Effector memory CD8-positive, alpha-beta T cell (primary cell): ENCODE measurements at regions not wholly inside any gene's neighbourhood (a gene's known extent, or its start where the extent isn't known, plus 50 kb on each side); places are given as distances from the start of the nearest gene placed in this dataset.
A peak's percentile ranks its signal among the peaks of the same experiment; 100 is the strongest.
"Not testable (repeated sequence)": the region's sequence is repeated elsewhere in the genome, so short reads cannot be mapped to it uniquely, and the experiment has no call there.

Source experiments
- ATAC-seq: fragments of 150-1000 bp; cut with Tn5 transposase; replicated peaks from 2 replicates; pipeline ENCODE4 v1.10.0; 2021; ENCODE audit warnings: mild to moderate bottlenecking, moderate library complexity
- DNase-seq, 3 experiments: peaks; one replicate each; pipeline ENCODE4 v3.0.0; 2021
- H3K27ac Mint-ChIP-seq, 2 donors: one replicate each; pipeline ENCODE4 v1.8.0; 2022; ENCODE audit warnings: mild to moderate bottlenecking in 2 of 2, mixed read lengths in 2 of 2, moderate library complexity in 2 of 2
- H3K27me3 Mint-ChIP-seq, 2 donors: one replicate each; pipeline ENCODE4 v1.8.0; 2022; ENCODE audit warnings: mixed read lengths in 2 of 2
- H3K36me3 Mint-ChIP-seq: one replicate; pipeline ENCODE4 v1.8.0; 2022; ENCODE audit warnings: mild to moderate bottlenecking, moderate library complexity, mixed read lengths; ENCODE audit not compliant: insufficient read depth
- H3K4me1 Mint-ChIP-seq, 2 donors: one replicate each; pipeline ENCODE4 v1.8.0; 2022; ENCODE audit warnings: low read depth in 2 of 2, mixed read lengths in 2 of 2
- H3K4me3 Mint-ChIP-seq, 2 donors: one replicate each; pipeline ENCODE4 v1.8.0; 2022; ENCODE audit warnings: mild to moderate bottlenecking in 2 of 2, mixed read lengths in 2 of 2, moderate library complexity in 2 of 2
- H3K9me3 Mint-ChIP-seq, 2 donors: one replicate each; pipeline ENCODE4 v1.8.0; 2022; ENCODE audit warnings: mixed read lengths in 2 of 2

DNA sequence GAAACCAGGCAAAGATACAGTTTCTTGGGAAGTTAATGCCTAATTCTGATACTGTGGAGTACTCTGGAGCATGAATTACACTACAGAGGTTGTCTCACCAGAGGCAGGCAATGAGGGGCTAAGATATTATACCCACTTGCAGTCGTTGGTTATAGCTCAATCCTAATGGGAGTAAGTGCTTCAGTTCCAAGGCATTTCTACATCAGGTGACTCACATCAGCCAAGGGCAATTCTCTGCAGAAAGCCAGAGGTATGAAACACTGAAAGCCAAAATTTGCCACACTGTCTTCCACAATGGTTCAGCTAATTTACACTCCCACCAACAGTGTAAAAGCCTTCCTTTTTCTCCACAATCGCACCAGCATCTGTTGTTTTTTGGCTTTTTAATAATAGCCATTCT is 174.0 kb upstream of the IL15 start:
- Mint-ChIP-seq H3K36me3 (no peaks in the 10 kb centered on the region), H3K4me3 (no peak overlapping the region), H3K4me1 (no peaks in the 10 kb centered on the region), H3K27me3 (peaks cover 0 to 10% of the 10 kb centered on the region in 2 donors), H3K27ac (no peak overlapping the region), H3K9me3 (peaks cover 0 to 2% of the 10 kb centered on the region in 2 donors)
- DNase-seq (no peak), ATAC-seq (no peak)

DNA sequence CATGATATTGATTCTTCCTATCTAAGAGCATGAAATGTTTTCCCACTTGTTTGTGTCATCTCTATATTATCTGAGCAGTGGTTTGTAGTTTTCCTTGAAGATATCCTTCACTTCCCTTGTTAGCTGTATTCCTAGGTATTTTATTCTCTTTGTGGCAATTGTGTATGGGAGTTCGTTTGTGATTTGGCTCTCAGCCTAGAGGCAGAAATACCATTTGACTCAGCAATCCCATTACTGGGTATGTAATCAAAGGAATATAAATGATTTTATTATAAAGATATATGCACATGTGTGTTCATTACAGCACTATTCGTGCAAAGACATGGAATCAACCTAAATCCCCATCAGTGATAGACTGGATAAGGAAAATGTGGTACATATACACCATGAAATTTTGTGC is 172.7 kb upstream of the IL15 start:
- Mint-ChIP-seq H3K27me3 (peaks cover 0 to 10% of the 10 kb centered on the region in 2 donors), H3K4me1 (no peaks in the 10 kb centered on the region), H3K9me3 (peaks cover 0 to 2% of the 10 kb centered on the region in 2 donors), H3K4me3 (no peak overlapping the region), H3K27ac (no peak overlapping the region), H3K36me3 (no peaks in the 10 kb centered on the region)
- DNase-seq: no peak
- no peak for ATAC-seq

GRCh38 chr4:141464366-141464765 is 172.0 kb upstream of the IL15 start:
- Mint-ChIP-seq H3K4me3 (no peak overlapping the region), H3K4me1 (no peaks in the 10 kb centered on the region), H3K36me3 (no peaks in the 10 kb centered on the region), H3K27me3 (peaks cover 0 to 10% of the 10 kb centered on the region in 2 donors), H3K9me3 (peaks cover 0 to 2% of the 10 kb centered on the region in 2 donors), H3K27ac (no peak overlapping the region)
- DNase-seq (no peak), ATAC-seq (no peak)

GRCh38 chr4:141465171-141465570 is 171.2 kb upstream of the IL15 start:
- no peaks in the 10 kb centered on the region for H3K36me3 Mint-ChIP-seq
- no peak for ATAC-seq
- peaks cover 0 to 2% of the 10 kb centered on the region in 2 donors for H3K9me3 Mint-ChIP-seq
- H3K4me3 Mint-ChIP-seq: no peak overlapping the region
- no peak for DNase-seq
- H3K27ac Mint-ChIP-seq: no peak overlapping the region
- peaks cover 0 to 10% of the 10 kb centered on the region in 2 donors for H3K27me3 Mint-ChIP-seq
- no peaks in the 10 kb centered on the region for H3K4me1 Mint-ChIP-seq

DNA sequence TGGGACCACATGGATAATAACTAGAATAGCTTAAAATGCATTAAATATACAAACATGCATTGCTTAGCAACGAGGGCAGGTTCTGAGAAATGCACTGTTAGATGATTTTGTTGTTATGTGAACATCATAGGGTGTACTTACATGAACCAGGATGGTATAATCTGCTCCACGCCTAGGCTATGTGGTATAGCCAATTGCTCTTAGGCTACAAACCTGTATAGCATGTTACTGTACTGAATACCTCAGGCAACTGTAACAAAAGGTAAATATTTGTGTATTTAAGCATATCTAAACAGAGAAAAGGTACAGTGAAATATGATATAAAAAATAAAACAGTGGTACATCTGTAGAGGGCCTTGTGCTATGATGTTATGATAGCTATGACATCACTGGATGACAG is 169.2 kb upstream of the IL15 start:
- no peak for ATAC-seq
- Mint-ChIP-seq H3K27ac (no peak overlapping the region), H3K4me1 (no peaks in the 10 kb centered on the region), H3K4me3 (no peak overlapping the region), H3K27me3 (peaks cover 0 to 5% of the 10 kb centered on the region in 2 donors), H3K9me3 (no peaks in the 10 kb centered on the region), H3K36me3 (no peaks in the 10 kb centered on the region)
- DNase-seq: no peak

DNA sequence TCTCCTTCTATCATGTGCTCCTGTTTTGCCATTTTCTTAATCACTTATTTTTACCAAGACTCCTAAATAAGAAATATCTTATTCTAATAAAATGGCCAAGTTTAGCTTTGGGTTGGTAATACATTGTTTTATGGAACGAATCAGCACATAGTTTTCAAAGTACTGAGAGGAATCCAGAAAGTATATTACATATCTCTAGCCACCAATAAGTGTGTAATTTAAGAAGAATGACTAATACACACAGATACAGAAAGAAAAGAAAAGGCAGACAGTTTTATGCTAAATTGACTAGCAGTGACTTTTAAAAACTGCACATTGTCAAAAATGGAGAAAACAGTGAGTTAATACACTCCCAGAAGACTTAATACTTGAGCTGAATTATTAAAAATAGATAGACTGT is 167.0 kb upstream of the IL15 start:
- Mint-ChIP-seq H3K4me3 (no peak overlapping the region), H3K4me1 (no peaks in the 10 kb centered on the region), H3K27ac (no peak overlapping the region), H3K27me3 (peaks cover 0 to 5% of the 10 kb centered on the region in 2 donors), H3K9me3 (no peaks in the 10 kb centered on the region), H3K36me3 (no peaks in the 10 kb centered on the region)
- ATAC-seq (no peak), DNase-seq (no peak)

DNA sequence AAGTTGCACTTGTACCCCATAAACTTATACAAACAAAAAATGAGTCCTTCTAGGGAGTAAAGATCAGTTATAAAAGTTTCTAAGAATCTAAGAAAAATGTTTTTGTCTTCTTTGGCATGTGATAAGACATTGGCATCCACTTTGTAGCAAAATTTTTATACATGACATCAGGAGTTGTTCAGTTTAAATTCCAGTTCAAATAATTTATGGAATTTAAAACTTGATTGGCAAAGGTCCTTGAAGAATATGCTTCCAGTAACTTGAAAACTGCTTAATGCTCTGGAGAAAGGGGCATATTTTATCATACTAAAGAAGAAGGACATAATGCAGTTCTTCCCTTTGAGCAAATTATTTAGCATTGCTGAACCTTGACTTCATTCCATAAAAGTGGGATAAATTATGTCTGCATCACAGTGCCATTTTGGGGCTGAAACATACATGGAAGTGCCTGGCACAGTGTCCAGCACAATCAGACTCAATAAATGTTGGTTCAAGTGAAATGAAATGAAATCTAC is 163.3 kb upstream of the IL15 start:
- H3K9me3 Mint-ChIP-seq: no peaks in the 10 kb centered on the region
- no peaks in the 10 kb centered on the region for H3K4me1 Mint-ChIP-seq
- DNase-seq: no peak
- no peak overlapping the region for H3K27ac Mint-ChIP-seq
- H3K36me3 Mint-ChIP-seq: no peaks in the 10 kb centered on the region
- no peaks in the 10 kb centered on the region for H3K27me3 Mint-ChIP-seq
- H3K4me3 Mint-ChIP-seq: no peak overlapping the region
- ATAC-seq: no peak

- no peak overlapping the region for H3K4me3 Mint-ChIP-seq
Measured at GRCh38 chr4:141473952-141474351, 162.4 kb upstream of the IL15 start.

DNA sequence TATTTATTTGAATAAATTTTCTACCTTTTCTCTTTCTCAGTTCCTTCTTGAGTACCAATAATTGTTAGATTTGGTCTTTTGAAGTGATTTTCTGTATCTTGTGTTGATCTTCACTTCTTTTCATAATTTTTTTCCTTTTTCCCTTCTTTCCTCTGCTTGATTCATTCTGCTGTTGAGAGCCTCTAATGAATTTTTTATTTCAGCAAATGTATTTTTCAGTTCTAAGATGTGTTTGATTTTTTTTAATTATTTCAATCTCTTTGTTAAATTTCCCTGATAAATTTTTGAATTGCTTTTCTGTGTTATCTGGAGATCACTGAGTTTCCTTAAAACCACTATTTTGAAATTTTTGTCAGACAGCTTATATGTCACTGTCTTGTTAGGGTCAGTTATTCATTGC is 155.4 kb upstream of the IL15 start:
- DNase-seq (no peak), ATAC-seq (no peak)
- H3K27ac Mint-ChIP-seq: no peak overlapping the region
- H3K4me3 Mint-ChIP-seq: no peak overlapping the region
- H3K4me1 Mint-ChIP-seq: peaks cover 0 to 2% of the 10 kb centered on the region in 2 donors
- peaks cover 12 to 29% of the 10 kb centered on the region in 2 donors for H3K9me3 Mint-ChIP-seq
- H3K36me3 Mint-ChIP-seq: no peaks in the 10 kb centered on the region
- H3K27me3 Mint-ChIP-seq: no peaks in the 10 kb centered on the region

More at GRCh38 chr4:141473952-141474351, 162.4 kb upstream of the IL15 start:
- Mint-ChIP-seq H3K9me3 (no peaks in the 10 kb centered on the region), H3K27me3 (no peaks in the 10 kb centered on the region), H3K4me1 (no peaks in the 10 kb centered on the region), H3K36me3 (no peaks in the 10 kb centered on the region), H3K27ac (no peak overlapping the region)
- ATAC-seq: no peak
- DNase-seq: no peak

DNA sequence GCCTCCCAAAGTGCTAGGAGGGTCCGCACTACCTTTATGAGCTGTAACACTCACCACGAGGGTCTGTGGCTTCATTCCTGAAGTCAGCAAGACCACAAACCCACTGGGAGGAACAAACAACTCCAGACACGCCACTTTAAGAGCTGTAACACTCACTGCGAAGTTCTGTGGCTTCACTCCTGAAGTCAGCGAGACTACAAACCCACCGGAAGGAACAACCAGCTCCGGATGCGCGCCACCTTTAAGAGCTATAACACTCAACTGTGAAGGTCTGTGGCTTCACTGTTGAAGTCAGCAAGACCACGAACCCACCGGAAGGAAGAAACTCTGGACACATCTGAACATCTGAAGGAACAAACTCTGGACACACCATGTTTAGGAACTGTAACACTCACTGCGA is 152.1 kb upstream of the IL15 start:
- H3K4me3 Mint-ChIP-seq, H3K27ac Mint-ChIP-seq: not testable (repeated sequence)
- ATAC-seq: peak; percentile 68

DNA sequence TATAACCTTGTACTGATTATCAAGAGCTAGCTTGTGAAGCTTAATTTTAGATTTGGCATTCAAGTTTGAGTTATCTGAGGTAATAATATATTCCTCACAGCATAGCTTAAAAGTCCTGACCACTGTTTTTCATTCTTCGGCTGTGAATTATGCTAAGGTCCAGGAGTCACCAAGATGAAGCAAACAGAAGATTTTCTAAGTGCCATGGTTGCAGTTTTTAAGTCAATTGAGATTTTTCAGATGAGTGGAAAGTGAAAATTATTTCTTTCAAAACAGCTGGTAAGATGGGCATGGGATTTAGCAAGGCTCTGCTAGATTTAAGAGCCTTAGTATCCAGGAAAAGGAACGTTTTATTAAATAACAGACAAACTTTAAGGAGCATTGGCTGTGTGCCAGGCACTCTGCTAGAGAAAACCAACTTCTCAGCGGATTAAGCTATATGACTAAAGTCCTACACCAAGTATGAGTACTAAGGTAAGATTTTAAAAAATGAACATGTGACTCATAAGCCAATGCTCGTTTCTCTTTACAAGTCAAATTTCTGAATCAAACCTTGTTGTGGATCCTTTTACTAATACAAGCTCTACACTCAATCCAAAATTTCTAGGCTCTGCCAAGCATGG is 149.9 kb upstream of the IL15 start:
- no peak for ATAC-seq
- Mint-ChIP-seq H3K27me3 (peaks cover 6 to 8% of the 10 kb centered on the region in 2 donors), H3K27ac (no peak overlapping the region), H3K4me3 (no peak overlapping the region), H3K9me3 (peaks cover 8 to 10% of the 10 kb centered on the region in 2 donors), H3K4me1 (peaks cover 0 to 2% of the 10 kb centered on the region in 2 donors), H3K36me3 (no peaks in the 10 kb centered on the region)
- DNase-seq: no peak

More for the DNA sequence above, 152.1 kb upstream of the IL15 start:
- DNase-seq: peak in 1 of 3 experiments; percentile 5
- not testable (repeated sequence) for H3K36me3 Mint-ChIP-seq, H3K4me1 Mint-ChIP-seq, H3K27me3 Mint-ChIP-seq
- peaks cover 18 to 29% of the 10 kb centered on the region in 2 donors for H3K9me3 Mint-ChIP-seq

GRCh38 chr4:141497627-141498026 is 138.8 kb upstream of the IL15 start:
- no peaks in the 10 kb centered on the region for H3K4me1 Mint-ChIP-seq
- no peak for DNase-seq
- H3K9me3 Mint-ChIP-seq: no peaks in the 10 kb centered on the region

GRCh38 chr4:141499261-141499853 is 137.0 kb upstream of the IL15 start:
- H3K4me1 Mint-ChIP-seq: no peaks in the 10 kb centered on the region
- DNase-seq (no peak), ATAC-seq (no peak)
- H3K27me3 Mint-ChIP-seq: no peaks in the 10 kb centered on the region
- peaks cover 0 to 3% of the 10 kb centered on the region in 2 donors for H3K9me3 Mint-ChIP-seq
- H3K4me3 Mint-ChIP-seq: no peak overlapping the region
- H3K27ac Mint-ChIP-seq: no peak overlapping the region
- H3K36me3 Mint-ChIP-seq: no peaks in the 10 kb centered on the region

More at GRCh38 chr4:141497627-141498026, 138.8 kb upstream of the IL15 start:
- H3K27ac Mint-ChIP-seq: no peak overlapping the region
- no peaks in the 10 kb centered on the region for H3K36me3 Mint-ChIP-seq
- no peak overlapping the region for H3K4me3 Mint-ChIP-seq
- no peak for ATAC-seq
- H3K27me3 Mint-ChIP-seq: no peaks in the 10 kb centered on the region

GRCh38 chr4:141501395-141501794 is 135.0 kb upstream of the IL15 start:
- DNase-seq (no peak), ATAC-seq (no peak)
- Mint-ChIP-seq H3K9me3 (peaks cover 0 to 3% of the 10 kb centered on the region in 2 donors), H3K4me1 (no peaks in the 10 kb centered on the region), H3K27me3 (no peaks in the 10 kb centered on the region), H3K27ac (no peak overlapping the region), H3K36me3 (no peaks in the 10 kb centered on the region), H3K4me3 (no peak overlapping the region)
